ENCODE measurements at regions not wholly inside any gene's neighbourhood (a gene's known extent, or its start where the extent isn't known, plus 50 kb on each side); places are given as distances from the start of the nearest gene placed in this dataset.

DNA sequence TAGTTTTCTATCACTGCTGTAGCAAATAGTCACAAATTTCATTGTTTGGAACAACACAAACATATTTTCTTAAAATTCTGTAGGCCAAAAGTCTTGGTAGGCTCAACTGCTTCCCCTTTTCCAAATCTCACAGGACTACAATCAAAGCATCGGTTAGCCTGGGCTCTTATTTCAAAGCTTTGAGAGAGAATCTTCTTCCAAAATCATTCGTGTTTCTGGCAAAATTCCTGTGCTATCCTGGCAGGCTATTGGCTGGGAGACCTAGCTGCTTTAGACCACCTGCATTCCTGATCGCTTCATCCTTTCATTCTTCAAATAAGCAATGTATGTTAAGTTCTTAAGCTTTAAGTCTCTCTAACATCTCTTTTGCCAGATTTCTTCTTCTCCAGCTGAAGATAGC, 629.8 kb upstream of the CDH18 start:
- peak in 1 of 14 donors; percentile 41 for DNase-seq

DNA sequence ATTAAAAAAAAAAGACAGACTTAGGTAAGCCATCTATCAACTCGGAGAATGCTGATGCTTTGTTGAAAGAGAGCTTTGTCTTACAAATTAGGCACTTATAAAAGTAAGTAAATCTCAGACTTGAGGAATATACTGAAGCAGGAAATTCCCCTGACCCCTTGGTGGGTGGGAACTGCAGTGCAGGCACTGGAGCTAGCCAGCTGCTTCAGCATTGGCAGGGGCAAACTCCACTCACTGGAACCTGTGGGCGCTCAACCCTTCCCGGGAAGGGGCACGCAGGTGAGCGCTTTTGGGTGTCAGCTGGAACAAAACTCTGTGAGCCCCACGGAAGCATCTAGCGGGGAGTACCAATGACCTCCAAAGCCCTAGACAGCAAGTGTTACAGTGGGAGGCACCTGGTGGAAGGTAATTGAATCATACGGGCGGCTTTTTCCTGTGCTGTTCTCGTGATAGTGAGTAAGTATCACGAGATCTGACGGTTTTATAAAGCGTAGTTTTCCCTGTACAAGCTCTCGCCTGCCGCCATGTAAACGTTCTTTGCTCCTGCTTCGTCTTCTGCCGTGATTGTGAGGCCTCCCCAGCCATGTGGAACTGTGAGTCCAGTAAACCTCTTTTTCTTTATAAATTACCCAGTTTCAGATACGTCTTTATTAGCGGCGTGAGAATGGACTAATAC, 628.0 kb upstream of the CDH18 start:
- no peak for DNase-seq

DNA sequence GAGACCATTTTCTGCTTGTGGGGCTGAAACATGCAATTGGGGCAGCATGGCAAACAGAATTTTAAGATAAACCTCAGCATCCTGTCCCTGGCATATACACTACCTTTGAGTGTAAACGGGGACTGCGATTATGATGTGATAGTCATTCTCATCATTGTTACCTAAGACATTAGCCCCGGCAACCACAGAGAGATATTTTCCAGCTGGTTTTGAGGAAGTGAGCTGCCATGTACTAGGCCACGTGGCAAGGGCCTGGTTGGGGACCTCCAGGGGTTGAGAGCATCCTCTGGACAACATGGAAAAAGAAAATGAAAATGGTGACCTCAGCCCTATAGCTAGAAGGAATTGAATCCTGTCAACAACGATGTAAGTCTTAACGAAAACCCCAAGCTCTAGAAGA, 623.6 kb upstream of the CDH18 start:
- no peak for DNase-seq

DNA sequence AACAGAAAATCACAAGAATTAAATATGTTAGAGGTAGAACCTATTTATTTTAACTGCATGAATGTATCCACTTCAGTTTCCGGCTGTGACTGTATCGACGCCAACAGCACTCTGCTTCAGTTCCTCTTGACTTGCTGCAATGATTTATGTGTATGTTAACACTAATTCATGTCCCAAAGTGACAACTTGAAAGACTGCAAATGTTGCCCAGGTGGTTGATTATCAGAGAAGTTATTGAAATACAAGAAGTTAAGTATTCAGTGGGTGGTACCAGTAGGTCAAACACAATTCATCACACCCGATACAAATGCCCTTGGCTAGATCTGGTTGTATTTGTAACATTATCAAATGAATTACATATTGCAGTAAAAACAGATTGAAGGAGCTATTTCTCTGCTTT, 622.7 kb upstream of the CDH18 start:
- no peak for DNase-seq

DNA sequence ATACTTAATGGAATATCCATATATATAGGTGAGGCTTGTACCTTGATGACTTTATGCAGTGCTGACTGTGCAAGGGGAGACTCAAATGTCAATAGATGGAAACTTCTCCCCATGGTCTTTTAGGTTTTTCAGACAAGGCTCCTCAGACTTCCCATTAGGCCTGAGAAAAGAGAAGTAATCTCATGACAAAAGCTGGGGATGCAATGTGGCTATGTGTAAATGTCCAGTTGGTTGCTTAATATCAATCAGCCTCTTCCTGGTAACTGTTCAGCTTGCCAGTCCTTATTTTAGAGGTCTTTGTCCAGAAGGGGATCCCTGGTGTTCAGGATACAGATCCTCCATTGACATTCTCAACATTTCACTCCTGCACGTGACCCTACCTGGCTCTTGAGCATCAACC, 621.1 kb upstream of the CDH18 start:
- DNase-seq, result no peak

DNA sequence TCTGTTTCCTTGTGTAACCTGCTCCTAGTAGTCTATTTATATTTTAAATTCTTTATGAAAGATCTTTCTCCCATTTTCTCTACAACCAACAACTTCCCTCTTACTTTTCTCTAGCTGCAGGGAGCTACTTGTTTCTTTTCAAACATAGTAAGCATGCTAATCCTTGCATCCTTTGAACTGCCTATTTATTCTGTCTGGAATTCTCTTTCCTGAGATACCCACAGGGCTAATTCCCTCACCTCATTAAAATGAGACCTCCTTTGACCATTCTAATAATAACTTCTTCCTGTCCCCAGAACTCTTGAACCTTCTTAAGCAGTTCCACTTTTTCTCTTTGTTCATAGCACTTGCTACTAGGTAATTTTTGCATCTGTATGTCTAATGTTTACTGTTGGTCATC, 620.6 kb upstream of the CDH18 start:
- no peak for DNase-seq

DNA sequence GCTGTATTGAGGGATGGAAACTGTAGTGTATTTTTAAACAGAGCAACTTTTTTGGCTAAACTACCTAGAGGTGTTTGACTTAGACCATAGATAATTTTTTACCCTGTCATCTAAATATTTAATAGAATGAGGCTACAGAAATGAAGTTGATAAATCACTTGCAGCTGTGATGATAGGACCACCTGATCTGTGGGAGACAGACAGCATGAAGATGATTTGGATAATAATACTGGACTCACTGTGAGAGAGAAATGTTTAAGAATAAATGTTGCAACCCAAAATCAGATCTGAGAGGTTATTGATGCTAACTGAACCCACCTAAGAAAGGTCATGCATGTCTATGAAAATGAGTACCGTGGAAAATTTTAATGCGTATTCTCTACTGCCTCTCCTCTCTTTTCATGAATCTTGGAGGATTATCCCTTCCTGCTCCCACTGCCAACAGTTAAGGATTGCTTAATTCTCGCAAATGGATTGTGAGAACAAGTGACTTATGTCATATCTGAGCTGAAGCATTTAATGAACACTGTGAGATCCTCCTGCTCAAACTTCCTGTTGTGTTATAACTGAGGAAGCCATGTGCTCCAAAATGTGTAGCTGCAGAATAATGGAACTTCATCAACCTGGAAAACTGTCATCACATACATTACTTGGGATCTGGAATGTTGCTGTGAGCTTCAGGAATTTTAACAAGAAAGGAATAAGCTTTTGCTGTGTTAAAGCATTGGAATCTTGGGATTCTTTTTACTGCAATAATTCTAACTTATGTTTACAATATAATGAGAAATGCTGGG, 617.9 kb upstream of the CDH18 start:
- DNase-seq, result no peak

DNA sequence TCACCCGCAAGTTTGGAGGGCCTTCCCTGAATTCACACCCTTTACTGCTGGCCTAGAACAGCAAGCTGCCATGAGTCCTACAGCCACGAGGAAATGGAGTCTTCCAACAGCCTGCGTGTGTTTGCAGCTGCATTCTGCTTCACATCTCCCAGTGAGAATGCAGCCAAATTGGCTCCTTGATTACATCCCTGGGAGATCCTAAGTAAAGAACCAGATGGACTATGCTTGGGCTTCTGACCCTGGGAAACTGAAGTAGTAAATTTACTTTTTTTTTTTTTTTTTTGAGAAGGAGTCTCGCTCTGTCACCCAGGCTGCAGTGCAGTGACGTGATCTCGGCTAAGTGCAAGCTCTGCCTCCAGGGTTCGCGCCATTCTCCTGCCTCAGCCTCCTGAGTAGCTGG, 617.0 kb upstream of the CDH18 start:
- no peak for DNase-seq

DNA sequence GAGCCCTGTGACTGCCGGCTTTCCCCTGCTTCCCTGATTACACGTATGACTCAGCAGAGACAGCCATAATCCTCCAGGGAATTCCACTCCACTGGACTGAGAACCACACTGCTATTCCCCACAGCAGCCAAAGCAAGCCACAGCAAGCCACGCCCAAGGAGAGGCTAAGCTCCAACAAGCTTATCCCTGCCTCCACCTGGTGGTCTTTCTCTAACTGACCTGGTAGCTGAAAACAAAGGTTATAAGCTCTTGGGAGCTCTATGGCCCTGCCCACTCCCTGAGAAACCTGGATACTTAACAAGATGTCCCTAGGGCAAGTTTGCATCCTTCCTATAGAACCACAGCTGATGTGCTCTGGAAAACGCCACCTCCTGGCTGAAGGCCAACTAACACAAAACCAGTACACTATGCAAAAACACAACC, 613.7 kb upstream of the CDH18 start:
- DNase-seq, result no peak

DNA sequence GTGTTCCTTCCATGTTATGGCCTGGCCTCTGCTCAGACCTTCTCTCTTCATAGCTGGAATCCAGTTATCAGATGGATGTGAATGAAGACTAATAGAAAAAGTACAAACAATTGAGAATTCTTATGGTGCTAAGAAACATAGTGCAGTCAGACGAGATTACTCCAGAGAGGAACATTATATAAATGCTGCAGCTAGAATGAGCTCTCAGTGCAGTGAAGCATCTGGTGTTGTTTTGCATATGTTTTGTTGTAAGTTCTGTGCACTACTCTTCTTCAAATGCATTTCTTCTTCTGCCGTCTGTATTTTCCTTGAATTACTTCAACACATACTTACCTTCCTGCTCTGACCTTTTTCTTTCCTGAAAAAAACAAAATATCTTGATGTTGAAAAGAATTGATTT, 602.4 kb upstream of the CDH18 start:
- no peak for DNase-seq

DNA sequence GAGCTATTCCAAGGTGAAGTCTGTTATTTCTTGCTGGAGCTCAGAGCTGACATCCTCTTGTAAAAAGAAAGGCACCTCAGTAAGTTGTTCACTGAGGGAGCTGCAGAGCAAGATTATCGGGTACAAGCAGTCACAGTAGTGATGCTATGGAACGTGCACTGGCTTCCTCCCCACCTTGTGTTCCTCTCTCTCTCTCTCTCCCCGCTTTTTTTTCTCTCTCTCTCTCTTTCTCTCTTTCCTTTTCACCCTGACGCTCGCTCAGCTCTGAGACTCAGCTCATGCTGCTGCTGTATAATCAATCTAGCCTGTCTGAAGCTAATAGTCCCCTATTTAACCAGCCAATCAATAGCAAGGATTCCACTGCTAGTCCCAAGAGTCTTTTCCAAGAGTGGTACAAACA, 587.6 kb upstream of the CDH18 start:
- DNase-seq, result peak in 2 of 14 donors; percentile 3 to 84

DNA sequence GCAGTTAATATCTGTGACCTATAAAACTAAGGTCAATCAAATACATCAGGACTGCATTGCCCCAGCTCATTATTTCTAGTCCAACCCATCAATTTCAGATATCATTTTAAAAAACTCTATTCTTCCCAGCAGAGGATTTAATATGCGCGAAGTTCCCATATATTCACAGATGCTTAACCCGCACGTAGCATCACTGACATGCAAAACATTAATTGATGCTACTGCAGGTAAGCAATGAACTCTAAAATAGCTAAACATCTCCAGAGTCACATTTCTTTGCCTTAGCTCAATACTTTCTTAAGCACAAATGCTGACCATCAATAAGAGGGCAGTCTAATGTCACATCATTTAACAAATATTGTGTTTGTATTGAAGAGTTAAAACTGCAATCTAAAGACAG, 586.6 kb upstream of the CDH18 start:
- peak in 1 of 14 donors; percentile 59 for DNase-seq

DNA sequence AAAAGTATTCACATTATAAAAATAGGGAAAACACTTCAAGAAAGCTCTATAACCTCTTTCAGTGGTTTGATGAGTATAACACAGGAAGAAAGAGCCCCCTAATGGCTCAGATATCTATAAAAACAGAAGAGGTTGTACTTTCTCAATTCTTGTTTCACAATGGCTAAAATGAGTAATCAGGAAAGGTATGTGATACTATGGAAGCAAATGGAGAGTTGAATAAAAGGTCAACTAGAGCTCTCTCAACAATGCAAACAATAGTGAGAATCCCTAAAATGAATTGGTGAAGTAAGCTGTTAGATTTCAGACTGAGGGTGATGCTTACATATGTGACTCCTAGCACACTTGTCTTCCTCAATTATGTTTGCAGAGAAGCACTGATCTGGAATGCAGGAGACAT, 584.6 kb upstream of the CDH18 start:
- DNase-seq, result peak in 1 of 14 donors; percentile 82

DNA sequence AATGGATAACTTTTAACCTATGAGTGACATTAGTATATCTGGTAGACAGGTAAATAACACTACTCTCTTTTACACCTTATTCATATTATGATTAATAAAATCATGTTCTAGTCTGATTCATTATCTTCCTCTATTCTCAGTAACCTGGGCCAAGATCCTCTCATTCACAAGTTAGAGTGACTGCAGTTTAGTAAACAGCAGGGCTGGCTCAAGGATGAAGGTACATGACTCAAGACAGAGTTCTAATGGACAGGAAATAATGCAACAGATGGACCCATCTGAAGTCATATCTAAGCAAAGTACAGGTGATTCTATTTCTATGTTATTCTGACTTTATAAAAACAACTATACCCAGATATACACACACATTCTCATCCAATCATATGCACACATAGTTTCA, 582.5 kb upstream of the CDH18 start:
- peak in 1 of 14 donors; percentile 70 for DNase-seq

DNA sequence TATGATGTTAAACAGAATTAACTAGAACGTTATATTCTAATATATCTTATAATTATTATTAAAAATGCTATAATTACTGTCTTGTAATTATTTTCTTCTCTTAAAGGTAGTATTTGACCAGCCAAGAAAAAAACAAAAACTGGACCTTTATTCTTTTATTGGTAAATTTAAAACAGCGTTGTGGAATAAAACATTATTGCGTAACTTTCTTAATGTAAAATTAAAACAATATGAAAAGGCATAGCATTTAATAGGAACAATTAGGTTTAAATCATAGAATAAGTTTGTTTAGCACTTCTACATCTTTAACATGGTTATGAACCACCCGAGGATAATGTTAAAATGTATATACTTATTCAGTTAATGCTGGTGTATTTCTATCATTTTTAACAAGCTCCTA, 574.5 kb upstream of the CDH18 start:
- DNase-seq, result no peak

DNA sequence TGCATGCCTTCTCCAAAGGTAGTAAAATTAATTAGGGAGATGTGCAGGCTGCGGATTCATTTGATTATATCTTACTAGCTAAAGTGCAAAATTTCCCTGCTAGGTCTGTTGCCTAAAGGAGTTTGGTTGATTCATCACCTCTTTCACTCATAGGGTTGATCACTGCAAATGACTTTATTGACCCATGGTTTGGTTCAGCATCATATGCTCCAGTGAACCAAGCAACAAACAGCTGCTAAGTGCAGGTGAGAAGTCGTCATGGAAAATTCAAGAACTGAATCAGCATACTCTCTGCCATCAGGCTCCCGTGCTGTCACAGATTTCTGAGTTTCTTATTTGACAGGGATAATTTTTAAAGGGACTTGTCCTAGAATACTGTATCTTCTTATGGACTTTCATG, 571.8 kb upstream of the CDH18 start:
- no peak for DNase-seq

DNA sequence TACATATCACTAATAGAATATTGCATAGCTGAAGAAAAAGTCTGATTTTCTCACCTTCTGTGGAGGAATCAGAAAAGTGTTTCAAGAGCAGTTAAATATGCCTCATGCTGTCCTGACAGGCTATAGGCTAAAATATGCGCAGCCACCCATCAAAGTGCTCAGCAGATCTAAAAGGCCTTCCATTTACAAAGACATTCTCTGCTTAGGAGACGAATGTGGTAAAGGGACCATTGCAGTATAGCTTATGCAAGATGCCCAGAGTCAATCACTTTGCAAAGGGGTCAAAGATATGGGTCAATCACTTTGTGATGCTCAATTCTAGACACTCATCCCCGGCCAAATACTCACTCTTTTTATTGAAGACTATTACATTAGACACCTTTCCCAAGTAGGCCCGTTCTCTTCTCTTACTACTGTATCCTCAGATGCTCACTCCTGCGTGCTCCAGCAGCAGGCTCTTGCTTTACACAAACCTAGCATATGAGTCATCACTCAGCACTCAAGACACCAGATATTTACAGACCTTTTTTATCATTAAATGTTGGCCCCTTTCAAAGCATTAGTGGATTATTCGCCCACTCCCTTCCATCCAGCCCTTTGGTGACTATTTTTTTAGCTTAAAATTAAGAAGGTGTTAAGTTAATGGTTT, 568.2 kb upstream of the CDH18 start:
- DNase-seq, result peak in 1 of 14 donors; percentile 17

DNA sequence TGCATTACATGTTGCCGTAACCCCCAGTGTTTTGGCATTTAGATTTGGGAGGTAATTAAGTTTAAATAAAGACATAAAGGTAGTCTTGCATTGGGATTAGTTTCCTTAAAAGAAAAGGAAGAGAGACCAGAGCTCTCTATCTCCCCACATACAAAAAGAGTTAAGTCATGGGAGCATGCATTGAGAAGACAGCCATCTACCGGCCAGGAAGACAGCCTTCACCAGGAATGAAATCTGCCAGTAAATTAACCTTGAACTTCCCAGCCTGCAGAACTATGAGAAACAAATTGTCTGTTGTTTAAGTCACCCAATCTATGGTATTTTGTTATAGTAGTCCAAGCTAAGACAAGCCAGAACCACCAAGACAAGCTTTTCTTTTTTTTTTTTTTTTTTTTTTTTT, 567.0 kb upstream of the CDH18 start:
- DNase-seq, result no peak

DNA sequence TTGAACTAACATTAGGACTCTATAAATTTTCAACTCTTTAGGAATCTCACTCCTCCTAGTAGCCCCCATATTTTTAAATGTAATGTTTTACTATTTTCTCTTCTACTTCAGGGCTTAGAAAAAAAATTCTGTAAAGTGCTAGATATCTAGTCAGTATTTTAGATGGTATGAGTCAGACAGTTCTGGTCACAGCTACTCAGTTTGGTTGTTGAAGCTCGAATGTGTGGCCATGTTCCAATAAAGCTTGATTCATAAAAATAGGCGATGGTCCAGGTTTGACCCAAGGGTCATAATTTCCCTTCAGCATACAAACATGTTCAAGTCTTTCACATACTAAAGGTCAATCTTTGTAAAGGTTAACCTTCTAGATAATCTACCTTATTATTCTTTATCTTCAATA, 566.0 kb upstream of the CDH18 start:
- no peak for DNase-seq

DNA sequence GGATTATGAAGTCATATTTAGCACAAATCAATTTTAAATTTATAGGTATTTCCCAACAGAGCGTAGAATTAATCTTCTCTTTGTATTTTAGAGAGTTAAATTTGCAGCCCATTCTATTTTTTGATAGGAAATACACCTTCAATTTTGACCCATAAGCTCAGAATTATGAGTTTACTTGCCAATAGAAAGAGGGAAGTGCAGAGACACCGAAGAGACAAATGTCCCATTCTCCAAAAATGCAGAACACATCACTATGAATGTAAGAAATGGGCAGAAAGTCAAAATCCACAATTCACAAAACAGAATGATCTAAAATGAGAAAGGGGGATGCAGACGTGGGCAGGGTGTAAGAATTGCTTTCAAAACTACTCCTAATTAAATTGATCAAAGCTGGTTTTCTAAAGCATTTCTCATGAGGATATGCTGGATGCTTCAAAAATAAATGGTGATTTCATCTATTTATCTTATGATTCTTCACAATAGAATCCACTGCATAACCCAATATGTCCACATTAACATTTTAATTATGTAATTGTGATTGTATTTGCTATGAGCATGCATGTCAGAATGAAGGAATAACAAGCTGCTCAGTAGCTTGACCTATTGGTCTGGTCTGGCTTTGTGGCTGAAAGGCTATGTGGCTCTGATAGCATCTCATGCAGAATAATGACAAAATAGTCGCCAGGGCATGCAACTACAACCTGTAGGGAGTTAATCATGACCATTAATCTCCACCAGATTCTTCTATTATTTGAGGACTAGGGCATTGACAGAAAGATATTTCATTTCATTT, 550.1 kb upstream of the CDH18 start:
- no peak for DNase-seq

DNA sequence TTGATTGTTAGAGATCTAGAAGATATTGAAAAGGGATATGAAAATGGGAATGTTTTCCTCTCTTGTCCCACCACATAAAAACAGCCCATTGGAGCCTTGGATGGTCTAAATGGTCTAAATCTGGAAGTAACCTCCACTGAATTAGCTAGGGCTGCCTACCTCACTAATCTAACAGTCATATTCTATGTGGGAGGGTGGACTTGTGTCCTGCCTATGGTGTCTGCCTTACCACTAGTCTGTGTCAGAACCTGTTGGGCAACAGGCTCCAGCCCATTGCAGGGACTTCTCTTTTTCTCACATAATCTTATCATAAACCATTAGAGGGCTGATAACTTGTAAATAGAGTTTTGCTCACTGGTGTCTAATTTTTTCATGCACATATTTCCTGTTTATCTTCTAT, 548.8 kb upstream of the CDH18 start:
- DNase-seq, result no peak

DNA sequence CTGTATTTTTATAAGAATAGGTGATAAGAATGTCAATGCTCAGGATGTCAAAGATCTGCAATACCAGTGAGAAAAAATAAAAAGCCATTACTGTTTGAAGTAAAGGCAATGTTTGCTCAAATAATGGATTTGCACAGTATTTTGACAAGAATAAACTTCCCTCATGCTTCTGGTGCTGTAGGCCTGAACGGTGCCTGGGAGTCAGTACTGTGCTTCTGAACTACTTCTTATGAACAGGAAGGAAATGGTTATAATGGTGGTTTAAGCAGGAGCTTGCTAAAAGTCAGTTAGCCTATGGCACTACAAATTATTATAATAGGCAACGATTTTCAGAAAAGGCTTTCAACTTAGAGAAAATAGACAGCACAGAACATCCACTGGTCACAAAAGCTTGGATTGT, 548.3 kb upstream of the CDH18 start:
- no peak for DNase-seq

DNA sequence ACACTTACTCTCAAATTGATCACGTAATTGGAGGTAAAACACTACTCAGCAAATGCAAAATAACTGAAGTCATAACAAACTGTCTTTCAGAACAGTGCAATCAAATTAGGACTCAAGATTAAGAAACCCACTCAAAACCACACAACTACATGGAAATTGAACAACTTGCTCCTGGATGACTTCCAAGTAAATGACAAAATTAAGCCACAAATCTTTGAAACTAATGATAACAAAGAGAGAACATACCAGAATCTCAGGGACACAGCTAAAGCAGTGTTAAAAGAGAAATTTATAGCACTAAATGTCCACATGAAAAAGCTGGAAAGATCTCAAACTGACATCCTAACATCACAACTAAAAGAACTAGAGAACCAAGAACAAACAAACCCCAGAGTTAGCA, 540.5 kb upstream of the CDH18 start:
- no peak for DNase-seq

Measured in C1 segment of cervical spinal cord (tissue), 14 donors.